Stimulated activated CD8-positive, alpha-beta memory T cell treated with anti-CD3 and anti-CD28 coated beads, Interleukin-15, amount 100 ng/mL, for 24 hours (primary cell): ENCODE measurements at regions not wholly inside any gene's neighbourhood (a gene's known extent, or its start where the extent isn't known, plus 50 kb on each side); places are given as distances from the start of the nearest gene placed in this dataset.

Source experiments
- DNase-seq: peaks from one replicate; pipeline ENCODE4 v3.0.0-alpha.2; 2020; ENCODE audit warnings: low read depth

DNA sequence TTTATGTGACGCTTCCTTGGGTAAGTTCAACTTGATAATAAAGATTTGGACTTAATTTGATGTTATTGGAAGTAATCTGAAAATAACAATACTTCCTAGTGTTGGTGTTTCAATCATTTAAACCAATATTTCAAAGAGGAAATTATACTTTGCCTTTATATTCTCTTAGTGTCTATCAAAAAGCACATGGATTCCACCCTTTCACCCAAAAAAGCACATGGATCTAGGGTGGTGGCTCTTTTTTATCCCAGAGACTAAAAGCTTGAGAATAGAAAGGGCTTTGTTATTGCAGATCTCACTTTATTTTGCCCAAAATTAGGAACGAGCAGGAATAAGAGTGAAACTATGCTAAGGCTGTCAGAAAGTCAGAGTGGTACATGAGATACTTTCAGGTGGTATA is 75.1 kb upstream of the RASGEF1B start:
- no peak for DNase-seq

DNA sequence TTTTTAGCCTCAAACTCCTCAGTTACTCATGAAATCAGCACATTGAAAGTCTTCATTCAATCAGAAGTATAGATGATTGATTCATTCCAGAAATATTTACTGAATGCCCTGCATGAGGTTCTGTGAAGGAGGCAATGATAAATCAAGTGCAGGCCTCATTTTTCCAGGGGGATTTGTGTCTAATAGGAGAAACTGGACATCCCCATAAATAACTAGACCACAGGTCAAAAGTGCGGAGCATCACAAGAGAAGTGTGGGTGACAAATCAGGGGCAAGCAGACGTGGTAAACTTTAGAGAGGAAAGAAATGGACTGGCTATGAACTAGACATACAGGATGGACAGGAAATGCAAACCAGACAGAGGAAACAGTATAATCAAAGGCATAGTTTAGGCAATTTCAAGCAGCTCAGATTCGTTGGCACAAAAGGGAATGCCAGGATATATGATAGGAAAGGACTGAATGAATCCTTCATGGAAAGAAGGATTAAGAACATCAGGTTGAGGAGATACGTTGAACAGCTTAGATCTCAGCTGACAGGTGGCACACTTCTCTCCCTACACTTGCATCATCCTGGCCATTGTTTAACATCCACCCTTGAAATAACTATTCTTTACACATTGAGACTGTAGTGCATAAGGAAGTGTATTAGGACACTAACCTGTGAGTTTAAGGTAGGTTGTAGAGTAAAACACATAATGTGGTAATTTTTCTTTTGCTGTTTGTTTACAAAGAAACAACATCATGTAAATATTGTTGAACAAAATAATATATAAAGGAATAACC is 69.6 kb upstream of the RASGEF1B start:
- no peak for DNase-seq

GRCh38 chr4:81538716-81539427 is 67.2 kb upstream of the RASGEF1B start:
- no peak for DNase-seq

GRCh38 chr4:81531410-81531809 is 59.7 kb upstream of the RASGEF1B start:
- no peak for DNase-seq

GRCh38 chr4:81528979-81529378 is 57.3 kb upstream of the RASGEF1B start:
- no peak for DNase-seq

DNA sequence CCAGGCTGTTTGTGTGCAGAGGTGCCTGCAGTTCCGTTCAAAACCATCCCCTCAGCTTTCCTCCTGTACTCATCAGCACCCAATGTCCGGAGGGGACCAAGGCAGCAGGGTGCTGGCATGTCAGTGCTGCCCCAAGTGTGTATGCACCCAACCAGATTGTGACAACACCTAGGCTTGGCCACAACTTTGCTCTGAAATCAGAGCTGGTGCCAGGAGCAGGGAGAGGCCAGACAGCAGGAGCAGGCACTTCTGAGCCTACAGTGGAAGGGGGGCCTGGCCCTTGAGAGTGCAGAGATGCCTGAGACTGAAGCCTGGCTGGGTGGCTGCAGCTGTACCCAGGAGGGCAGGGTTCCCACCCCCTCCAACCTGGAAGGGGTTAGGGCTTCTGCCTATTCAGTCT is 56.5 kb upstream of the RASGEF1B start:
- no peak for DNase-seq

DNA sequence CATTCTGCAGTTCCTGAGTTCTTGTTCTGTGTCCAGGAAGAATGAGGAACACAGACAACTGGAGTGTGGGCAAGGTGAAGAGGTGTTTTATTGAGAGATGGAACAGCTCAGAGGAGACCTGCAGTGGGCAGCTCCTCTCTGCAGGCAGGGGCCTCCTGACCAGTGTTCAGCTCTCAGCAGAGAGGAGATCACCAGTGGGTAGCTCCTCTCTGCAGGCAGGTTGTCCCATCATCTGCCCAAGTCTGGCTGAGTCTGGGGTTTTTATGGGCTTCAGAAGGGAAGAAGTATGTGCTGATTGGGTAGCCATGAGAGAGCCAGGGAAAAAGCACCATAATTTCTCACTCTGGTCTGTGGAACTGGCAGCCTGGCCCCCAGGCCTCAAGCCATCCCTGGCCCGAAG is 56.0 kb upstream of the RASGEF1B start:
- DNase-seq = no peak

DNA sequence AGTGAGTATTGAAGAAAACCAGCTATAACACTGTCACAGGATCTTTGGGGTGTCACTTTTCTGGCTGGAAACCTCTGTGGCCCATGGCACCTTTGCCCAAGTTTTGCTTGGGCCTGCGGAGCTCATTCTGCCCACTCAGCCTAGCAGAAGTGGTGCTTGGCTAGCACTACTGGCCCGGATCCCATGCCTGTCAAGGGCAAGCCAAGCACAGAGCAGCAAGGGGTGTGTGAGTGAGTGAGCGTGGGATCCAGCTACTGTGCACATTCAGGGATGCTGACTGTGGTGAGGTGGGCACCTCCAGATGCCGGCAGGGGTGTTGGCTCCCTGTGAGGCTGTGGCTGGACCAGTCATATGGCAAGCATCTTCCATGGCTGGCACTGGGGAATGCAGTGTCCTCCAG is 55.4 kb upstream of the RASGEF1B start:
- no peak for DNase-seq

DNA sequence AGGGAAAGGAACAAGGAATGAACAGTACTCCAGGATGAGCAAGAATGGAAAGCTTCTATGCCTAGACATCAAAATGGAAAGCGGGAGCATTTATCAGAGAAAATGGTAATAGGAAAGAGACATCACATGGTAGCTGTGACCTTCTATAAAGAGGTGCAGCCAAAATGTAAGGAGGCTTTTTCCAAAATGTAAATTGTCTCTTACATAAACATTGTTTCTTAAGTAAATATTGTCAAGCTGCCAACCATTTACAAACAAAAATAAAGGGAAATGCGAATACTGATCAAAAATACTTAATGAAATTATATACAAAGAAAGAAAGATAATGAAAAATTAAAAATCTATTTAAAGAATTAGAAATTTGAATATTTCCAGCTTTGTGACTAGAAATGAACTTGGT is 55.0 kb upstream of the RASGEF1B start:
- no peak for DNase-seq

DNA sequence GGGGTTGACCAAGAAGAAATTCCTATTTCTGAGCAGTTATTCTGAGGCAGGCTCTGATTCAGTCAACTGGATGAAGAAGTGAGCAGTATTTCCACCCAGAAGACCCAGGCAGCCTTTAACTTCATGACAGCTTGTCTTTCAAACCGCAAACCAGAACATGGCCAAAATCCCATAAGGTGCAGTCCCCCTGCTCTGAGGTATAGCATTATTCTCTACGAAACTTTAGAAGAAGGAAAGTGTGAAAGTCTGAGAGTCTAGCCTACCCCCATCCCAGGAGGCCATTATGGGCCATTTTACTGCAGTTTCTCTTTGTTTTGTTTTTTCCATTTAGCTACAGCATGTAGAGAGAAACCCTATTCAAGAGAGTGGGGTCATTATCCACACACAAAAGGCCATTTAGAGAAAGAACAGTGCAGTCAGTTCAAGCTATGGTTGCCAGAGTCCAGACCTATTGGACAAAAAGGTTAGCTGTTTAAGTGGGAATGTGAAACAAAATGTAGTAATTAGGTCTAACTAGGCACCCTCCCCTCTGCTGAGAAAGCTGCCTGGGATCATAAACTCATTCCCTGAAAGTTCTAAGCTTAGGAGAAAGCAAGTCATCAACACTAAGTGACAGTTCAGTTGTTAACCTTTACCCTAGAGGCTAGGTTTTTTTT is 52.1 kb upstream of the RASGEF1B start:
- DNase-seq = no peak

GRCh38 chr4:81522711-81523110 is 51.0 kb upstream of the RASGEF1B start:
- DNase-seq = no peak

DNA sequence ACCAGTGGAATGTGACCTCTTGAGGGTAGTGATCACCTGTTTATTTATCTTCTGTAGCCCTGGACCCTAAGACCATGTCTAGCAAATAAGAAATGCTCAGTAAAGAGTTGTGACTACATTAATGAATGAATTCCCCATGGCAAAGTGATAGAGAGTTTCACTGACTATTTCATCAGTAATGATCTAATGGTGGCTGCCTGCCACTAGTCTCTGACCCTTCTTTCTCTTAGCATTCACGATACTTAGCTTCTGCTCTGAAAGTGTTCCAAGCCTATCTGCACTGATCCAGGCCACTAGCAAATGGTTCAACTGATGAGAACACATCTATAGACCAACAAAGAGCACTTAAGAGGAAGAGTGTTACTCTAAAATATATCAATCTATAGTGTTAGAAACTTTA is 50.0 kb upstream of the RASGEF1B start:
- no peak for DNase-seq
